BJ (cell line): ENCODE measurements at regions not wholly inside any gene's neighbourhood (a gene's known extent, or its start where the extent isn't known, plus 50 kb on each side); places are given as distances from the start of the nearest gene placed in this dataset.

ENCODE experiments used
- CTCF ChIA-PET: fragments of 350-600 bp; formaldehyde crosslinking; extraction: SDS; loops from one replicate; lab custom pipeline; 2021; ENCODE audit warnings: antibody characterized with exemption, inconsistent platforms; lab: Yijun Ruan, JAX
- POLR2A ChIA-PET: fragments of 300-600 bp; sonication (Branson Sonifier 250); formaldehyde crosslinking; extraction: SDS; loops from one replicate; lab custom pipeline; 2021; ENCODE audit warnings: antibody characterized with exemption; lab: Charles Lee
- DNase-seq: peaks from one replicate; pipeline ENCODE4 v3.0.0-alpha.2; 2011; ENCODE audit warnings: low read depth
- H3K27me3 ChIP-seq: 2 replicates; pipeline ENCODE4 v1.6.0; 2011; ENCODE audit warnings: low read length; ENCODE audit not compliant: control insufficient read depth, insufficient read depth
- H3K36me3 ChIP-seq: 2 replicates; pipeline ENCODE4 v1.5.1; 2011; ENCODE audit warnings: low read length; ENCODE audit not compliant: control insufficient read depth, insufficient read depth
- H3K4me3 ChIP-seq: 2 replicates; pipeline ENCODE4 v1.5.1; 2011; ENCODE audit warnings: low read depth, mild to moderate bottlenecking, control low read depth, low read length
- TF ChIP-seq, protein P1 (sequence below): IDR thresholded peaks from 2 replicates; pipeline ENCODE4 v1.5.1; 2011; ENCODE audit warnings: low read depth, mild to moderate bottlenecking, control low read depth, inconsistent platforms, low read length, moderate library complexity; ENCODE audit not compliant: insufficient read depth

- ChIA-PET POLR2A (no interaction called here), CTCF (no interaction called here)
- TF ChIP-seq, protein P1, sequence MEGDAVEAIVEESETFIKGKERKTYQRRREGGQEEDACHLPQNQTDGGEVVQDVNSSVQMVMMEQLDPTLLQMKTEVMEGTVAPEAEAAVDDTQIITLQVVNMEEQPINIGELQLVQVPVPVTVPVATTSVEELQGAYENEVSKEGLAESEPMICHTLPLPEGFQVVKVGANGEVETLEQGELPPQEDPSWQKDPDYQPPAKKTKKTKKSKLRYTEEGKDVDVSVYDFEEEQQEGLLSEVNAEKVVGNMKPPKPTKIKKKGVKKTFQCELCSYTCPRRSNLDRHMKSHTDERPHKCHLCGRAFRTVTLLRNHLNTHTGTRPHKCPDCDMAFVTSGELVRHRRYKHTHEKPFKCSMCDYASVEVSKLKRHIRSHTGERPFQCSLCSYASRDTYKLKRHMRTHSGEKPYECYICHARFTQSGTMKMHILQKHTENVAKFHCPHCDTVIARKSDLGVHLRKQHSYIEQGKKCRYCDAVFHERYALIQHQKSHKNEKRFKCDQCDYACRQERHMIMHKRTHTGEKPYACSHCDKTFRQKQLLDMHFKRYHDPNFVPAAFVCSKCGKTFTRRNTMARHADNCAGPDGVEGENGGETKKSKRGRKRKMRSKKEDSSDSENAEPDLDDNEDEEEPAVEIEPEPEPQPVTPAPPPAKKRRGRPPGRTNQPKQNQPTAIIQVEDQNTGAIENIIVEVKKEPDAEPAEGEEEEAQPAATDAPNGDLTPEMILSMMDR, result no peak
- no peak for DNase-seq
- H3K27me3 ChIP-seq, result no peaks in the 10 kb centered on the region
- H3K36me3 ChIP-seq, result no peaks in the 10 kb centered on the region
- H3K4me3 ChIP-seq, result no peak overlapping the region
These were observed 977.9 kb upstream of the CNTNAP5 start for GRCh38 chr2:123047186-123047585.

DNA sequence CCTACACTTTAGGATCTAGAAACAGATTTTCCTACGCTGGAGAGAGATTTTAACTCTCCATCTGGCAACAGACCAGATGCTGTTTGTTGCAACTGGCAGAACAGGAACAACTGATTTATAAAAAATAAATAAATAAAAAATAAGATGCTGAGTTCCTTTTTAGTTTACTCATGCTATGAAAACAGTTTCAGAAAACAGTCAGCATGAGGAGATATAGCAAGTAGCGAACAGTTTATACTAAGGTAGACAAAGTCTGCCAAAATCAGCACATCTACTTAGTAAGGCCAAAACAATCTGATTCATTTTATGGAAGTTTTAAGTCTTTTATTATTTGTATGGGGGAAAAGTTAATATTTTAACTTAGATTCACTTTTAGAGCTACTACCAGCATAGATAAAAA, 974.0 kb upstream of the CNTNAP5 start:
- CTCF ChIA-PET, result interaction anchor here (0.6 kb wide), 1 partner anchor 12 kb away, joined by 4 read pairs; no protein-coding TSS in a partner anchor
- Histone ChIP-seq H3K4me3 (no peak overlapping the region), H3K36me3 (no peaks in the 10 kb centered on the region), H3K27me3 (no peaks in the 10 kb centered on the region)
- TF ChIP-seq, protein P1, result no peak
- POLR2A ChIA-PET, result no interaction called here
- DNase-seq, result no peak

- POLR2A ChIA-PET, result no interaction called here
- TF ChIP-seq, protein P1, result no peak
- Histone ChIP-seq H3K27me3 (no peaks in the 10 kb centered on the region), H3K4me3 (no peak overlapping the region), H3K36me3 (no peaks in the 10 kb centered on the region)
- no peak for DNase-seq
- CTCF ChIA-PET, result no interaction called here
These were observed 963.6 kb upstream of the CNTNAP5 start for GRCh38 chr2:123061534-123061933.

DNA sequence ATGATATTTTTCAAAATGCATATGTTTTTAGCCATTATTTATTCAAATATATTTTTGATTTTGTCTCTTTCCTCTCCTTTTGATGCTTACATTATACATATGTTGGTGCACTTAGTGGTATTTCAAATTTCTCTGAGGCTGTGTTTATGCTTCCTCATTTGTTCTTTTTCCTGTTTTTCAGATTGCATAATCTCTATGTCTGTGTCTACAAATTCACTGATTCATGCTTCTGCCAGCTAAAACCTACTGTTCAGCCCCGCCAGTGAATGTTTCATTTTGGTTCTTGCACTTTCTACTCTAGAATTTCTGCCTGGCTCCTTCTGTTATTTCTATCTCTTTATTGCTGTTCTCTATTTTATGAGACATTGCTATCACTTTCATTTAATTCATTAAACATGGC, 951.7 kb upstream of the CNTNAP5 start:
- H3K27me3 ChIP-seq, result no peaks in the 10 kb centered on the region
- H3K4me3 ChIP-seq, result no peak overlapping the region
- ChIA-PET POLR2A (interaction anchor here (0.6 kb wide), 1 partner anchor 1360 kb away, joined by 4 read pairs; no protein-coding TSS in a partner anchor), CTCF (interaction anchor here (1.0 kb wide), 1 partner anchor 9 kb away, joined by 3 read pairs; no protein-coding TSS in a partner anchor)
- TF ChIP-seq, protein P1, result no peak
- no peaks in the 10 kb centered on the region for H3K36me3 ChIP-seq
- no peak for DNase-seq

GRCh38 chr2:123073956-123074355, 951.1 kb upstream of the CNTNAP5 start:
- H3K27me3 ChIP-seq, result no peaks in the 10 kb centered on the region
- TF ChIP-seq, protein P1, result no peak
- POLR2A ChIA-PET, result no interaction called here
- no peaks in the 10 kb centered on the region for H3K36me3 ChIP-seq
- CTCF ChIA-PET, result interaction anchor here (1.0 kb wide), 1 partner anchor 10 kb away, joined by 3 read pairs; no protein-coding TSS in a partner anchor
- H3K4me3 ChIP-seq, result no peak overlapping the region
- no peak for DNase-seq
